Small intestine (tissue), 7 donors: ENCODE measurements at regions not wholly inside any gene's neighbourhood (a gene's known extent, or its start where the extent isn't known, plus 50 kb on each side); places are given as distances from the start of the nearest gene placed in this dataset.

Source experiments
- DNase-seq, 2 donors: peaks; one replicate each; pipeline versions ENCODE4 v3.0.0 to v3.0.0-alpha.2; 2013
- FAIRE-seq: peaks from 2 replicates; lab custom pipeline; 2012; peaks lifted over from hg19 to GRCh38; lab: Jason Lieb, UNC
- H3K27ac ChIP-seq, 3 donors: one replicate each; pipeline ENCODE4 v1.5.1; 2013; ENCODE audit warnings: low read length in 2 of 3, mild to moderate bottlenecking in 2 of 3, control low read depth in 1 of 3, inconsistent platforms in 1 of 3, low read depth in 1 of 3, moderate library complexity in 1 of 3
- H3K27me3 ChIP-seq, 3 donors: one replicate each; pipeline ENCODE4 v1.6.1; 2013; ENCODE audit warnings: low read length in 3 of 3, inconsistent platforms in 1 of 3; ENCODE audit not compliant: control insufficient read depth in 3 of 3, insufficient read depth in 3 of 3
- H3K36me3 ChIP-seq, 3 donors: one replicate each; pipeline ENCODE4 v1.6.1; 2013; ENCODE audit warnings: low read length in 3 of 3, inconsistent platforms in 1 of 3, low read depth in 1 of 3, mild to moderate bottlenecking in 1 of 3, moderate library complexity in 1 of 3; ENCODE audit not compliant: control insufficient read depth in 3 of 3, insufficient read depth in 2 of 3
- H3K4me1 ChIP-seq, 3 donors: one replicate each; pipeline ENCODE4 v1.6.1; 2013; ENCODE audit warnings: low read length in 2 of 3, inconsistent platforms in 1 of 3, low read depth in 1 of 3, mild to moderate bottlenecking in 1 of 3, moderate library complexity in 1 of 3; ENCODE audit not compliant: control insufficient read depth in 3 of 3, insufficient read depth in 2 of 3
- H3K4me3 ChIP-seq, 3 donors: one replicate each; pipeline ENCODE4 v1.5.1; 2013; ENCODE audit warnings: low read length in 3 of 3, control low read depth in 1 of 3, inconsistent platforms in 1 of 3, low read depth in 1 of 3, mild to moderate bottlenecking in 1 of 3, moderate library complexity in 1 of 3
- H3K9me3 ChIP-seq, 2 donors: one replicate each; pipeline ENCODE4 v1.6.1; 2013; ENCODE audit warnings: low read depth in 1 of 2, low read length in 1 of 2; ENCODE audit not compliant: control insufficient read depth in 2 of 2, insufficient read depth in 1 of 2
- WGBS, 3 donors: extraction: QIAGEN DNeasy Blood & Tissue Kit; methylation state at CpG; one replicate each; pipeline ENCODE4 v1.1.7; 2013; 5-methylcytosine and 5-hydroxymethylcytosine counted together
- donor health status: healthy with polysubstance abuse.
- donor health status: control.
- donor health status: control.
- donor health status: Bipolar disorder and iron deficiency.
- donor health status: healthy.

GRCh38 chr15:61764981-61765380, 295.3 kb downstream of the VPS13C start:
- WGBS, 3 donors = 68 to 76% (median 72%) methylated on average over 6 of the region's 6 CpGs
- peaks cover 0 to 3% (median 0%) of the 10 kb centered on the region in 3 donors for H3K27me3 ChIP-seq
- H3K27ac ChIP-seq = no peak overlapping the region
- DNase-seq (no peak), FAIRE-seq (no peak)
- H3K4me1 ChIP-seq = no peaks in the 10 kb centered on the region
- H3K4me3 ChIP-seq = no peak overlapping the region
- no peaks in the 10 kb centered on the region for H3K9me3 ChIP-seq
- no peaks in the 10 kb centered on the region for H3K36me3 ChIP-seq

GRCh38 chr15:61764141-61764540, 296.1 kb downstream of the VPS13C start:
- Histone ChIP-seq H3K9me3 (no peaks in the 10 kb centered on the region), H3K36me3 (no peaks in the 10 kb centered on the region), H3K27ac (no peak overlapping the region), H3K27me3 (peaks cover 0 to 3% (median 0%) of the 10 kb centered on the region in 3 donors), H3K4me1 (no peaks in the 10 kb centered on the region), H3K4me3 (no peak overlapping the region)
- 36 to 62% (median 45%) methylated on average over 3 of the region's 3 CpGs for WGBS, 3 donors
- DNase-seq (no peak), FAIRE-seq (no peak)

GRCh38 chr15:61762676-61763075, 297.6 kb downstream of the VPS13C start:
- Histone ChIP-seq H3K4me1 (no peaks in the 10 kb centered on the region), H3K27ac (no peak overlapping the region), H3K27me3 (peaks cover 0 to 3% (median 0%) of the 10 kb centered on the region in 3 donors), H3K36me3 (no peaks in the 10 kb centered on the region), H3K4me3 (no peak overlapping the region), H3K9me3 (no peaks in the 10 kb centered on the region)
- no peak for DNase-seq
- FAIRE-seq = no peak
- 46 to 60% (median 58%) methylated on average over 3 of the region's 3 CpGs for WGBS, 3 donors

GRCh38 chr15:61759639-61760038, 300.6 kb downstream of the VPS13C start:
- 42 to 82% (median 57%) methylated on average over 2 of the region's 2 CpGs for WGBS, 3 donors
- FAIRE-seq = no peak
- no peak for DNase-seq
- Histone ChIP-seq H3K9me3 (no peaks in the 10 kb centered on the region), H3K27ac (no peak overlapping the region), H3K36me3 (no peaks in the 10 kb centered on the region), H3K4me1 (no peaks in the 10 kb centered on the region), H3K4me3 (no peak overlapping the region), H3K27me3 (peaks cover 0 to 3% (median 0%) of the 10 kb centered on the region in 3 donors)

- no peak overlapping the region for H3K27ac ChIP-seq
- no peak overlapping the region for H3K4me3 ChIP-seq
- H3K27me3 ChIP-seq = peaks cover 0 to 3% (median 0%) of the 10 kb centered on the region in 3 donors
- no peaks in the 10 kb centered on the region for H3K36me3 ChIP-seq
- no peaks in the 10 kb centered on the region for H3K9me3 ChIP-seq
- WGBS, 3 donors = 76 to 81% (median 77%) methylated on average over 4 of the region's 4 CpGs
- no peak for FAIRE-seq
- H3K4me1 ChIP-seq = no peaks in the 10 kb centered on the region
- no peak for DNase-seq
Measured at GRCh38 chr15:61756071-61756820, 304.0 kb downstream of the VPS13C start.

GRCh38 chr15:61755467-61755866, 304.8 kb downstream of the VPS13C start:
- no peaks in the 10 kb centered on the region for H3K9me3 ChIP-seq
- DNase-seq = no peak
- H3K4me3 ChIP-seq = no peak overlapping the region
- no peaks in the 10 kb centered on the region for H3K36me3 ChIP-seq
- peaks cover 0 to 3% (median 0%) of the 10 kb centered on the region in 3 donors for H3K27me3 ChIP-seq
- FAIRE-seq = no peak
- H3K4me1 ChIP-seq = no peaks in the 10 kb centered on the region
- H3K27ac ChIP-seq = no peak overlapping the region
- 65 to 78% (median 76%) methylated on average over 2 of the region's 2 CpGs for WGBS, 3 donors

- no peak overlapping the region for H3K4me3 ChIP-seq
- 83 to 87% (median 84%) methylated on average over 6 of the region's 6 CpGs for WGBS, 3 donors
- H3K36me3 ChIP-seq = no peaks in the 10 kb centered on the region
- FAIRE-seq (no peak), DNase-seq (no peak)
- H3K4me1 ChIP-seq = no peaks in the 10 kb centered on the region
- no peaks in the 10 kb centered on the region for H3K9me3 ChIP-seq
- H3K27ac ChIP-seq = no peak overlapping the region
- H3K27me3 ChIP-seq = peaks cover 0 to 3% (median 0%) of the 10 kb centered on the region in 3 donors
Measured at GRCh38 chr15:61753018-61753710, 307.1 kb downstream of the VPS13C start.

GRCh38 chr15:61752001-61752400, 308.2 kb downstream of the VPS13C start:
- Histone ChIP-seq H3K9me3 (no peaks in the 10 kb centered on the region), H3K27me3 (peaks cover 0 to 3% (median 0%) of the 10 kb centered on the region in 3 donors), H3K36me3 (no peaks in the 10 kb centered on the region), H3K27ac (no peak overlapping the region), H3K4me3 (no peak overlapping the region), H3K4me1 (no peaks in the 10 kb centered on the region)
- no peak for DNase-seq
- WGBS, 3 donors = 68 to 79% (median 72%) methylated on average over 5 of the region's 5 CpGs
- FAIRE-seq = no peak
